GM19467 (cell line): ENCODE measurements at regions not wholly inside any gene's neighbourhood (a gene's known extent, or its start where the extent isn't known, plus 50 kb on each side); places are given as distances from the start of the nearest gene placed in this dataset.

Source experiments
- ATAC-seq: cut with Tn5 transposase; IDR thresholded peaks from one replicate; pipeline ENCODE4 v1.9.1; 2021; ENCODE audit warnings: mild to moderate bottlenecking, moderate library complexity; ENCODE audit not compliant: unreplicated experiment

DNA sequence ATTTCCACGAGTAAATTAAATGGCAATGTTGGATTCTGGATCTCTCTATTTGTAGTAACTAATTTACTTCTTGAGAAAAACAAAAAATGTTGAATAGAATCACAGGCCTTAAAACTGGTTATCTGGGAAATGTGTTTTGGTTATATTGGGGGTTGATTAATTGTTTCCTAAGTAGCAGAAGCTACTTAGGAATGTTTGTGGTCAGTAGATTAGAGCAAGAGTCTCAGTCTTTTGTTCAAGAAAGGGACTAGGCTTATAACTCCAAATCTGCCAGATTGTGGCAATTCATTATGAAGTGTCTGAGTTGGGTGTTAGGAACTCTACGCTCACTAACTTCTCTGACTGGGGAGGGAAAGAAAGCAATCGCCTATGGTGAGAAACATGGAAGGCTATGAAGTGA is 244.3 kb upstream of the PHYHIPL start:
- no peak for ATAC-seq

DNA sequence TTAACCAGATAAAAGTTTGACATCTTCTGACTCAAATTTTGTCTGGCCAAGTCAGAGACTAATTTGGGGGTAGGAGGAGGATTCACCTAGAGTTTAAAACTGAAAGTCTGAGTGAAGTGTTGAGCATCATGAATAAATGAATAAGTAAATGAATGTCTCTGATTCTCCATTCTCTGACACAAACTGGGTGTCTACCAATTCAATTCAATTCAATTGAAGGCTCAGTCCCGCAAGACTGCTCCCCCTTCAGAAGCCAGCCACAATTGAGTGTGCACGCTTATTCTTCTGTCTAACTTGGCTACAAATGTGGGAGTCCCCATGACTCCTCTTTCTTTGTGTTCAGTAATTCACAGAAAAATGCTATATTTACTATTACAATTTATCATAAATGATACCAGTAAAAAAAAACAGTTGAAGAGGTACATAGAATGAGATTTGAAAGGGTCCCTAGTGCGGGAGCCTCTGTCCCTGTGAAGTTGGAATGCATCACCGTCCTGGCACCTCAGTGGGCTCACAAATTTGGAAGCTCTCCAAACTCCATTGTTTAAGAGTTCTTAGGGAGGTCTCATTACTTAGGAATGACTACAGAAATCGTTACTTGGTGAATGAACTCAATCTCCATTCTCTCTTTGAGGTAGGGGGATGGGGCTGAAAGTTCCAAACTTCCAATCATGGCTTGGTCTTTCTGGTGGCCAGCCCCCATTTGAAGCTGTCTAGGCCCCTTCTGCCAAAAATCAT is 243.7 kb upstream of the PHYHIPL start:
- ATAC-seq: no peak

DNA sequence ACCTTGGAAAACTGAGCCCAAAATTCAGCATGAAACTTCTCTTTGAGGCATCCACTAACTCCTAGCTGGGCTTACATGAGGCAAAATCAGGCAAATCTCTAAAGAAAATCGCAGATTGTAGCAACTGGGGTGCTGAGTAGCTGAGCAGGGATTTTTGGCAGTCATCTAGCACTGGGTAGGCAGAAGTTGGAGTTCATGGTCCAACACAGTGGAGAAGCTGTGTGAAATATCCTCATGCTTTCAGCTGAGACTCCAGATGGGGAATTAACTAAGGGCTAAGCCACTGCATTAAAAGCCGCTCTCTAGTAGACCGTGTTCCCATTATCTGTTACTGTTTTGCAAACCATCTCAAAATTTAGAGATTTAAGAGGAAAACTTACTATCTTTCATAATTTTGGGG is 240.1 kb upstream of the PHYHIPL start:
- no peak for ATAC-seq

DNA sequence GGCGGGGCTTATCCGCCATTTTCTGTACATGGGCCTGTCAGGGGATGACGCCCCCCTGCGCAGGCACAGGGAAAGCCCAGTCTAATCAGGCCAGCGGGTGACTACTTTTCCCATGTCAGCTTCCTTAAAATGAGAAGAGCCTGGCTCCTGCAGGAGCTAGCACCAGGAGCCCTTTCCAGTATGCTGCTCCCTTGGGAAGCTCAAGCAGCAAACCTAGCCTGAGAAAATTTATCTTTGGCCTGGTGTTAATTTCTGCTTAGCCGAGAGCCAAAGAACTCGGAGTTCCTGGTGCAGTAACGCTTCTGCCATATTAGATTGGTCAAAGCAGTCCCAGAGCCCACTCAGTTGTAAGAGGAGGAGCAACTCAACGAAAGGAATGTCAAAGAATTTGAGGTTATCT is 239.0 kb upstream of the PHYHIPL start:
- no peak for ATAC-seq

- no peak for ATAC-seq
Measured at GRCh38 chr10:58942724-58943123, 233.7 kb upstream of the PHYHIPL start.

DNA sequence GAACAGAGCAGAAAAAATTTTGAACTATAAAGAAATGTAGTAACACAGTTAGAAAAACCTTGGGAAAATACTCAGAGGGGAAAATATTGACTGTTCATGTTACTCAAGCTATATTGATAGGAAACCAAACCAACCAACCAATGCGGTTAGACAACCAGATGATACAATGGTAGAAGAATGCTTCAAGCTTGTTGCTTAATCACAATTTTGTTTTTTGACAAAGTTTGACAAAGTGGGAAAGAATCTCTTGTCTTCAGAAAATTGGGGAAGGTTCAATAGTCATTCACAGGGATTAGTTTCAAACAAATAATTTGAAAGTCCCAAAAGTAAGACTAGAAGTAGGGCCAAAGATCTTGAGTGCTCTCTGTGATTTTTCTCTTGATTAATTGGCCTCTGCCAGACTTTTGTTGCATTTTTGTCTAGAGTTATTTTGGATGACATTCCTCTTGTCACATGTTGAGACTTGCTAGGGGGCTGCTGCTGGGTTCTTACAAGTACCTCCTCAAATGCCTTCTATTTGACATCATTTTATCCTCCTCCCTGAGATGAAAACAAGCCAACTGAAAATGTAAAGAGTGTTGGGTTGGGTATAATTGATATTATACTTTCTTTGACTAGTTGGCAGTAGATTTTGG is 233.1 kb upstream of the PHYHIPL start:
- ATAC-seq: no peak

DNA sequence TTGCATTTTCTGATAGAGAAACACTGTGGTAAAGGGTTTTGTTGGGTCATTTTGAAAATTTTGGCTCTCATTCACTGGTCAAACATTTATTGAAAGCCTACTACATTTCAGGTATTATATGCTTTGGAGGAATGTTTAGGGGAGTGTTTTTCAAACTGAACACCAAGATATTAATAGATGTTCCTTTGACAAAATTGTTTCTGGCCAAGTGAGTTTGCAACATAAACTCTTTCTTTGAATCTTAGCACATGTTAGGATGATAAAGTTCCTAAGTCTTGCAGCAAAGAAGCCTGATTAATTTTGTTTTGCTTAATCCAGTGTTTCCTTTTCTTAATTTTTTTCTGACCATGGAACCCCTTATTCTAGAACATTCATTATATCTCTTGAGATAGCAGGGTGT is 232.5 kb upstream of the PHYHIPL start:
- ATAC-seq: no peak

GRCh38 chr10:58948303-58948702 is 228.1 kb upstream of the PHYHIPL start:
- no peak for ATAC-seq

DNA sequence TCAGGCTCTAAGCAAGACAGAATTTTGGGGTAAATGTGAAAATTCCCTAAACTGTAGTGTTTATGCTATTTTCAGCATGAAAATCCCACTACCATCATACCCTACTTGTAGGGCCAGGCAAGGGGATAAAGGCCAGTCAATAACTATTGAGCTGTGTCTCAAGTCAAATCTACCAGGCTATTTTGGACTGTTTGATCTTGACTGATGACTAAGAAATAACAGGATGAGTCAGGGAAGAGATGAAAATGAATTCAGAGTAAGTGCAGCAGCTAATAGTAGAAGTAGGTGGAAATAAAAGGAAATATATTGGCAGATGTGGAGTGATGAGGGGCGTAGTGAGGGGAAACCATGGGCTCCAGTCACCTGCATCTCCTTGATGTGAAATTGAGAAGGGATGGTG is 225.8 kb upstream of the PHYHIPL start:
- ATAC-seq: no peak

- ATAC-seq: no peak
Measured at GRCh38 chr10:58951087-58951486, 225.4 kb upstream of the PHYHIPL start.

- no peak for ATAC-seq
Measured at GRCh38 chr10:58951746-58952145, 224.7 kb upstream of the PHYHIPL start.

GRCh38 chr10:58952162-58952601 is 224.3 kb upstream of the PHYHIPL start:
- ATAC-seq: no peak

DNA sequence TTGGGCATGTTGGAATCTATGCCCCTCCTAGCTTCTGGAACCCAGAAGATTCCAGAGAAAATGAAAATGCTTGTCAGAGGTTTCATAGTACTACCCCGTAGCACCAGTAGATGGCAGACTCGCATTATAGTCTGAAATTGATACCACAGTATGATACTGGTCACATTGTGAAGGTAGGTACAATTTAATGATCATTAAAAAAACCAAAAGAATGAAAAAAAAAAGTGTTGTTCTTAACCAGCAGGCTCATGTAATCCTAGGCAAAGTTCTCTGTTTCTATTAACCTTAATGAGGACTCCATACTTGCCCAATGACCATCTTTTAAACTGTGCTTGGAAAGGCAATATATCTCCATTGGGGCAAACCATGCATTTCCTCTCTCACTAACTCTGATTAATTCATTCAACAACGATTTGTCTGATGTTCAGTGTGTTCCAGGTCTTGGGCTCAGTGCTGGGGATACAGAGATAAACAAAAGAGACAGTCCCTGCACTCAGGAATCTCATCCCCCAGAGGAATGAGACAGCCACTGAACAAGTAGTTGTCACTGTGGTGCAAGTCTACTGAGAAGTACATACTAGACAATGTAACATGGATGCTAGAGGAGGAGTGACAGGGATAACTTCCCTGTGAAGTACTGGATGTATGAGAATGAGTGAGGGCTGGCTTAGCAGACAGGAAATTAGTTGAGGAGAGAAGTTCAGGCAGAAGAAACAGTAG is 223.5 kb upstream of the PHYHIPL start:
- peak; percentile 75 for ATAC-seq

- ATAC-seq: no peak
Measured at GRCh38 chr10:58954178-58954577, 222.3 kb upstream of the PHYHIPL start.

DNA sequence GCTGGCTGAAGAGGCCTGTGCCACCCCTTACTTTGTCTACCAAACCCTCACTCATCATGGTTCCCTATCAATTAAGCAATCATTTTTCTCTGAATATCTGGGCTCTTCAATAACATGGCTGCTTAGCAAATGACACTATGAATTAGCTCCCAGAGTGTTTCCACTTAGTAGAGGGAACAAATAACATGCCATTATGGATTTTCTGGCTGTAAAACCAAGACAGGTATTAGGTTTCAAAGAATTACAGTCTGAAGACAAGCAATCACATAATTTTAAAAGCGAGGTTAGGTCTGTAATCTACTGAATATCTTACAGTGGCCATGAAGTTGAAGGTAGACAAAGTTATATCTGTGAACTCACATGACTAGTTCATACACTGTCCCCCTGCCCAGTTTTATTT is 220.8 kb upstream of the PHYHIPL start:
- ATAC-seq: no peak

DNA sequence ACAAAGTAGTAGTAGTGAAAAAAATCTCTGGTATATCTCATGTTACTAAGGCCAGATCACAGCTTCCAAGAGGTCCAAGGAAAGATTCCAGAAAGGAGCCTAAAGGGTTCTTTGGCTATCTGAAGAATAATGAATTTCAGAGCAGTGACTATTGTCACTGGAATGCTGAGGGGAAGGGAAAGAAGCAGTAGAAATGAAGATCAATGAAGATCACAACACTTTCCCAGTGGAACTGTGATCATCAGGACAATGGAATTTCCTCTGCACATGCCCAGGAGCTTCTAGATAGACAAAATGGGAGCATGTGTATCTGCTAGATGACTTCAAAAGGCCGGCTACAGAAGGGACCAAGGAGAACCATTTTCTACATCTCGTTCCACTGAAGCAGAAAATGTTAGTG is 219.5 kb upstream of the PHYHIPL start:
- ATAC-seq: no peak

GRCh38 chr10:58957517-58957916 is 218.9 kb upstream of the PHYHIPL start:
- no peak for ATAC-seq

DNA sequence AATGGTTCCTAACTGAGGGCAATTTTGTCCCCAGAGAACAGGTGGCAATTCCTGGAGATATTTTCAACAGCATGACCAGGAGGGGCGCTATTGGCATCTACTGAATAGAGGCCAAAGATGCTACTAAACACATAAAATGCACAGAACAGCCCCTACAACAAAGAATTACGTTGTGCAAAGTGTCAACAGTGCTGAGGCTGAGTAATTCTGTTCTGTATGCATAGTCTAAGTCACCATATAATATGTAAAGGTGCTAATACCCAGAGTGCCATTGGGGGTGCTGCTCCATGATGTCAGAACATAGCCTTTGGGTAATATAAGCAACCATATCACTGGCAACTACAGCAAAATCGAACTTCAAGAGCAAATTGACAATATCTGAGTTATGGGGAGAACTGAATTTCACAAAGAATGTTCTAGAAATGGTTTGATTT is 213.3 kb upstream of the PHYHIPL start:
- ATAC-seq: no peak

GRCh38 chr10:58963723-58964124 is 212.7 kb upstream of the PHYHIPL start:
- ATAC-seq: no peak

- no peak for ATAC-seq
Measured at GRCh38 chr10:58965855-58966254, 210.6 kb upstream of the PHYHIPL start.

DNA sequence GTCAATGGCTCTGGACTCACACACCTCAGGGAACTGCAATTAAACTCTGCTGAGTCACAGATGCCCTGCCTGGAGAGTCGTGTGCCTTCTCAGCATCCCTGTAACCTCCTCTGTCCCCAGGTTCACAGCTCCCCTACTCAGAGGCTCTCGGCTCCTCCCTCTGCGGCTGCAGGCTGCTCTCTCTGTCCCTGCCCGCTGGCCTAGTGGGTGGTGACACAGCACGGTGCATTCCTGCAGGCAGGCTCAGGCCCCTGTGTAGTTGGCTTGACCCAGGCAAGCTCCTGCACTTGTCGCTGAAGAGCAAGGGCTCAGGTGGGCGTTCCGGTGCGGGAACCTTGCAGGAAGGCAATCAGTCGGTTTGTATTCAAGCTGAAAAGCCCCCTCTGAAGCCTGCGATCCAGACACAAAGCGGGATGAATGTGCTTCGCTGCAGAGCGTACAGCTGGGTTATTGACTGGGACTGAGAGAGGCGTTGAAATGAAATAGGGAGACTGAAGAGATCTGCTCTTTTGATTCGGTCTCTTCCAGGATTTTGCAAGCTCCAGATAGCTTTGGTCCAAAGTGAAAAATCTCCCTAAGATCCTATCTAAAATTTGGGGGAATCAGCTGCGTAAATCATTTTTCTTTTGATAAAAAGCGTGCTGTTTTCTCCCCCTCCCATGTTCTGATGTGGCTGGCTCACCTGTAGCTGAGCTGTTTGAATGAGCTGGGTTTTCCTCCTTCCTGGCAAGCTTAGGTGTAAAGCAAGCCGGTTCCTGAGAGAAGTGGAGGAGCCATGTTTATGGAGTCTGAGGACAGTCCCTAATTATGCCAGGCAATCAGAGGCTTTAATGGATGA is 208.7 kb upstream of the PHYHIPL start:
- ATAC-seq: no peak
